Suprapubic skin (tissue), 4 donors: ENCODE measurements at regions not wholly inside any gene's neighbourhood (a gene's known extent, or its start where the extent isn't known, plus 50 kb on each side); places are given as distances from the start of the nearest gene placed in this dataset.

ENCODE experiments used
- DNase-seq, 2 donors: peaks; one replicate each; pipeline ENCODE4 v3.0.0-alpha.2; 2019; ENCODE audit warnings: low spot score in 2 of 2
- H3K27ac ChIP-seq: fragments of 200-600 bp; sonication (generic); one replicate; pipeline ENCODE4 v1.5.1; 2019
- H3K27me3 ChIP-seq: fragments of 200-600 bp; sonication (generic); one replicate; pipeline ENCODE4 v1.5.1; 2019
- H3K36me3 ChIP-seq: fragments of 200-600 bp; sonication (generic); one replicate; pipeline ENCODE4 v1.5.1; 2019
- H3K4me1 ChIP-seq: fragments of 200-600 bp; sonication (generic); one replicate; pipeline ENCODE4 v1.5.1; 2019
- H3K4me3 ChIP-seq: fragments of 200-600 bp; sonication (generic); one replicate; pipeline ENCODE4 v1.5.1; 2019; ENCODE audit warnings: mild to moderate bottlenecking
- H3K9me3 ChIP-seq: fragments of 200-600 bp; sonication (generic); one replicate; pipeline ENCODE4 v1.5.1; 2019
- EP300 ChIP-seq: sonication (generic); formaldehyde crosslinking; IDR thresholded peaks from one replicate; pipeline ENCODE4 v1.6.1; 2017; ENCODE audit warnings: antibody characterized with exemption
- POLR2A ChIP-seq, 2 donors: fragments of 450-650 bp; IDR thresholded peaks; one replicate each; pipeline ENCODE4 v1.6.1; 2017; ENCODE audit warnings: antibody characterized with exemption in 2 of 2, mild to moderate bottlenecking in 2 of 2, moderate library complexity in 2 of 2
- POLR2AphosphoS5 ChIP-seq, 3 donors: sonication (generic); formaldehyde crosslinking; IDR thresholded peaks; one replicate each; pipeline ENCODE4 v1.6.1; 2017; ENCODE audit warnings: antibody characterized with exemption in 3 of 3
- WGBS: methylation state at CpG from one replicate; pipeline ENCODE4 v1.1.5; 2018; 5-methylcytosine and 5-hydroxymethylcytosine counted together
- TF ChIP-seq, protein P1 (sequence below), 2 donors: fragments of 200-600 bp in 1 of 2; fragments of 450-650 bp in 1 of 2; sonication (generic) in 1 of 2; IDR thresholded peaks; one replicate each; pipeline ENCODE4 v1.5.1; 2016 to 2019; ENCODE audit warnings: antibody characterized with exemption in 2 of 2, mild to moderate bottlenecking in 1 of 2, moderate library complexity in 1 of 2

DNA sequence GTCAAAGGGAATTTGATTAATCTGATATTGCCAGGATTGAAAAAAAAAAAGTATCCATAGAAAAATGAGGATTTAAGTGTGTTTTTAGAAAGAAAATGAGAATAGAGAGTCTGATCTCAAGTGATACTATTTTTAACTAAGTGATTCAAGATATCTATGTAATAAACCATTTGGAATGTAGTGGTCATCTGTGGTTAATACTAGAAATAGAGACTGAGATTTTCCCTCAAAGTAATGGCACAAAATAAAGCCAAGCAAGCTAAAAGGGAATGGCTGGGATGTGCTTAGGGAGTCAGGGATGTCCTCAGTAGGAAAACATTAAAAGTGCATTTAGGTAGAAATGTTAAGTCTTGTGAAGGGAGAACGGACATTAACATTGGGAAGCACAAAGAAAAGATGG lies 90.6 kb downstream of the FBXO4 start:
- H3K4me3 ChIP-seq = no peak overlapping the region
- TF ChIP-seq POLR2A (IDR thresholded peaks at IDR 0.05) (no peak), POLR2AphosphoS5 (IDR thresholded peaks at IDR 0.05) (no peak), EP300 (no peak)
- TF ChIP-seq, protein P1, sequence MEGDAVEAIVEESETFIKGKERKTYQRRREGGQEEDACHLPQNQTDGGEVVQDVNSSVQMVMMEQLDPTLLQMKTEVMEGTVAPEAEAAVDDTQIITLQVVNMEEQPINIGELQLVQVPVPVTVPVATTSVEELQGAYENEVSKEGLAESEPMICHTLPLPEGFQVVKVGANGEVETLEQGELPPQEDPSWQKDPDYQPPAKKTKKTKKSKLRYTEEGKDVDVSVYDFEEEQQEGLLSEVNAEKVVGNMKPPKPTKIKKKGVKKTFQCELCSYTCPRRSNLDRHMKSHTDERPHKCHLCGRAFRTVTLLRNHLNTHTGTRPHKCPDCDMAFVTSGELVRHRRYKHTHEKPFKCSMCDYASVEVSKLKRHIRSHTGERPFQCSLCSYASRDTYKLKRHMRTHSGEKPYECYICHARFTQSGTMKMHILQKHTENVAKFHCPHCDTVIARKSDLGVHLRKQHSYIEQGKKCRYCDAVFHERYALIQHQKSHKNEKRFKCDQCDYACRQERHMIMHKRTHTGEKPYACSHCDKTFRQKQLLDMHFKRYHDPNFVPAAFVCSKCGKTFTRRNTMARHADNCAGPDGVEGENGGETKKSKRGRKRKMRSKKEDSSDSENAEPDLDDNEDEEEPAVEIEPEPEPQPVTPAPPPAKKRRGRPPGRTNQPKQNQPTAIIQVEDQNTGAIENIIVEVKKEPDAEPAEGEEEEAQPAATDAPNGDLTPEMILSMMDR (IDR thresholded peaks at IDR 0.05) = no peak
- no peaks in the 10 kb centered on the region for H3K4me1 ChIP-seq
- DNase-seq = no peak
- 93% methylated on average over 1 of the region's 1 CpG for WGBS
- no peak overlapping the region for H3K27ac ChIP-seq
- H3K36me3 ChIP-seq = no peaks in the 10 kb centered on the region
- H3K27me3 ChIP-seq = no peaks in the 10 kb centered on the region
- H3K9me3 ChIP-seq = no peaks in the 10 kb centered on the region

DNA sequence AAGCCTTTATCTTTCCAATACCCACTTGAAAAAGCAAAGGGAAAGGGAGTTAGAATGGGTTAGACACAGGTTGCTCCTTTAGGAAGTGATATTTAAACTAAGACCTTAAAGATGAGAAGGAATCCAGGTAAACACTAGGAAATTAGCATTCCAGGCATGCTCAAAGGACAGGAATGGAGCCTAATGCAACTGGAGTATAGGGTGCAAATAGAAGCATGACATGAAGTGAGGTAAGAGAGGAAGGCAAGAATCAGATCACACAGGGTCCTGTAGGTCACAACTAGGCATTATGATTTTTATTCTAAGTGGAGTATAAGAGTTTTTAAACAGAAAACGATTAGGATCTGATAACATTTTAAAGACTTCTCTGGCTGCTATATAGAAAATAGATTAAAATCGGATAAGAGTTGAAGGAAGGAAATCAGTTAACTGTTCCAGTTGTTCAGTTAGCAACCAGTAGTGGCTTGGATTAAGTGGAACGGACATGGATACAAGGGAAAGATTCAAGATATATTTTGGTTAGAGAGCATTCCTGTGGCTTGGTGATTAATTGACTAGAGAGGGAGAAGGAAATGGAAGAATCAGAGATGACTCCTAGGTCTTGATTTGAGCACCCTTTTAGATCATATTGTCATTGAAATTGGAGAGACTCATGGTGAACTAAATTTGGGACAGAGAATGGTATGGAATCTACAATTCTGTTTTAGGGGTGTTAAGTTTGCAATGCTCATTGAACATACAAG lies 95.9 kb downstream of the FBXO4 start:
- WGBS = 60% methylated on average over 3 of the region's 3 CpGs
- no peak for DNase-seq
- Histone ChIP-seq H3K4me3 (no peak overlapping the region), H3K36me3 (no peaks in the 10 kb centered on the region), H3K27ac (no peak overlapping the region), H3K9me3 (no peaks in the 10 kb centered on the region), H3K4me1 (no peaks in the 10 kb centered on the region), H3K27me3 (no peaks in the 10 kb centered on the region)
- TF ChIP-seq, protein P1 (IDR thresholded peaks at IDR 0.05) = no peak
- TF ChIP-seq POLR2A (IDR thresholded peaks at IDR 0.05) = no peak
- no peak for TF ChIP-seq EP300
- TF ChIP-seq POLR2AphosphoS5 (IDR thresholded peaks at IDR 0.05) = no peak

DNA sequence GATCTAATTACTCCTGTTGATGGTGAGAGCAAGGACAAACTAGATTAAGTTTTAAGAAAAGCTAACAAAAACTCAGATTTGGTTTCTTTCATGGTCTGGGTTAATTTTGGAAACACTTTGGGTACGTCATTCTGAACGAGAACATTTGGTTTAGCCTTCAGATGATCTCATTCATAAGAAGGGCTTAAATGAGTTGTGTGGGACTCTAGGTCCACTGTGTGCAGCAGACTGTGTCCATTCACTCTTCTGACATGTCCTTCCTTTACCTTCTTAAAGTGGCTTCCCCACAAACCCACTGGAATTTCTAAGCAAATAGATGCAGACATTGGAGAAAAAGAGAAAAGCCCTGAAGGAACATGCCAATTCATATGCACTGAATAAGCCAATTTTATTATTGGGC lies 96.8 kb downstream of the FBXO4 start:
- no peak for DNase-seq
- TF ChIP-seq POLR2AphosphoS5 (IDR thresholded peaks at IDR 0.05) (no peak), EP300 (no peak), POLR2A (IDR thresholded peaks at IDR 0.05) (no peak)
- TF ChIP-seq, protein P1 (IDR thresholded peaks at IDR 0.05) = no peak
- no peaks in the 10 kb centered on the region for H3K36me3 ChIP-seq
- no peak overlapping the region for H3K4me3 ChIP-seq
- no peaks in the 10 kb centered on the region for H3K9me3 ChIP-seq
- H3K4me1 ChIP-seq = no peaks in the 10 kb centered on the region
- 31% methylated on average over 2 of the region's 2 CpGs for WGBS
- no peak overlapping the region for H3K27ac ChIP-seq
- H3K27me3 ChIP-seq = no peaks in the 10 kb centered on the region

DNA sequence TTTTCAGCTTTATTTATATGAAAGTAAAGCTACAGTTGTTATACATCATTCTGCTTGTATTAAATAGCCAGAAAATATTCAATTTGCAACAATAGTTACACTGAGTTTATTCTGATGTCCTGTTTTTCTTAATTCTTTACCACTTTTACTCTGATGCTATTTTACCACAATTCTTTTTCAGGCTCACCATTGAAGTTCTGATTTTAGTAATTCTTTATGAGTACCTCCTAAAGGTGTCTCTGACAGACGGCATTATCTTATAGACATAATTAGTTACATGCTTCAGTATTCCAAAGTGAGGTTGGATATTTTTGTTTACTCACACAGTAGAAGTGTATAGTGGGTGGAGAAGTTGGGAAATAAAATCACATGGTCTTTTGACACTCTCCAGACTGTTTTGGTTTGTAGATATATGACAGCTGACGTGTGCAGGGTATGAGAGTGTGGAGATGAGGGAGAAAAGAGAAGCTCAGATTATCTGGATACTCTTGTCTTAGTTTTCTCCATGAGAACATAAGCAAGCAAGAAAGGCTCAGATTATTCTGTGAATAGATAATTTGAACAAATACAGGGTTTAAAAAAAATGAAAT lies 97.4 kb downstream of the FBXO4 start:
- Histone ChIP-seq H3K4me1 (no peaks in the 10 kb centered on the region), H3K36me3 (no peaks in the 10 kb centered on the region), H3K4me3 (no peak overlapping the region), H3K27me3 (no peaks in the 10 kb centered on the region), H3K9me3 (no peaks in the 10 kb centered on the region), H3K27ac (no peak overlapping the region)
- TF ChIP-seq EP300 = no peak
- TF ChIP-seq, protein P1 (IDR thresholded peaks at IDR 0.05) = no peak
- TF ChIP-seq POLR2A (IDR thresholded peaks at IDR 0.05) = no peak
- TF ChIP-seq POLR2AphosphoS5 (IDR thresholded peaks at IDR 0.05) = no peak
- no peak for DNase-seq
- WGBS = 53% methylated on average over 2 of the region's 2 CpGs

DNA sequence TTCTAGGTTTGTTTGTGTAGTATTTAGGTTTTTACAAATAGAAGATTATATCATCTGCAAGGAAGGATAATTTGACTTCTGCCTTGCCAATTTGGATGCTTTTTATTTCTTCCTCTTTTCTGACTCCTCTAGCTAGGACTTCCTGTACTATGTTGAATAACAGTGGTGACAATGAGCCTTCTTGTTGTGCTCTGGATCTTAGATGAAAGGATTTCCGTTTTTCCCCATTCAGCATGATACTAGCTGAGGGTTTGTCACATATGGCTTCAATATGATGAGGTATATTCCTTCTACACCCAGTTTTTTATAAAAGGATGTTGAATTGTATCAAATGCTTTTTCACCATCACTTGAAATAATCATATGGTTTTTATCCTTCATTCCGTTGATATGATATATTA lies 101.4 kb downstream of the FBXO4 start:
- TF ChIP-seq POLR2A (IDR thresholded peaks at IDR 0.05) (no peak), POLR2AphosphoS5 (IDR thresholded peaks at IDR 0.05) (no peak), EP300 (no peak)
- TF ChIP-seq, protein P1 (IDR thresholded peaks at IDR 0.05) = no peak
- Histone ChIP-seq H3K36me3 (no peaks in the 10 kb centered on the region), H3K27ac (no peak overlapping the region), H3K4me3 (no peak overlapping the region), H3K4me1 (no peaks in the 10 kb centered on the region), H3K9me3 (no peaks in the 10 kb centered on the region), H3K27me3 (no peaks in the 10 kb centered on the region)
- no peak for DNase-seq
- WGBS = 53% methylated on average over 2 of the region's 2 CpGs
